Mesendoderm (in vitro differentiated cells): ENCODE measurements at regions not wholly inside any gene's neighbourhood (a gene's known extent, or its start where the extent isn't known, plus 50 kb on each side); places are given as distances from the start of the nearest gene placed in this dataset.

Source experiments
- DNase-seq: peaks from one replicate; pipeline ENCODE4 v3.0.0; 2013
- H2AK5ac ChIP-seq: 2 replicates; pipeline ENCODE4 v1.6.1; 2013; ENCODE audit warnings: low read length, inconsistent platforms
- H2BK120ac ChIP-seq: 2 replicates; pipeline ENCODE4 v1.6.1; 2013; ENCODE audit warnings: low read depth, mild to moderate bottlenecking, low read length, moderate library complexity, mixed read lengths
- H2BK15ac ChIP-seq: replicated peaks from 2 replicates; pipeline ENCODE4 v1.6.1; 2013; ENCODE audit warnings: low read depth, mild to moderate bottlenecking, moderate library complexity
- H2BK5ac ChIP-seq: 2 replicates; pipeline ENCODE4 v1.6.1; 2013; ENCODE audit warnings: low read length, inconsistent platforms
- H3K18ac ChIP-seq: 2 replicates; pipeline ENCODE4 v1.6.1; 2013; ENCODE audit warnings: mild to moderate bottlenecking, low read length, mixed read lengths
- H3K23ac ChIP-seq: one replicate; pipeline ENCODE4 v1.6.1; 2013; ENCODE audit warnings: low read length
- H3K27ac ChIP-seq: 2 replicates; pipeline ENCODE4 v1.5.1; 2013; ENCODE audit warnings: low read depth, mild to moderate bottlenecking, inconsistent platforms, low read length, moderate library complexity
- H3K27me3 ChIP-seq: 2 replicates; pipeline ENCODE4 v1.6.1; 2013; ENCODE audit warnings: low read length, control low read depth, mild to moderate bottlenecking, inconsistent platforms; ENCODE audit not compliant: insufficient read depth, poor library complexity
- H3K36me3 ChIP-seq: 2 replicates; pipeline ENCODE4 v1.6.1; 2013; ENCODE audit warnings: low read length, inconsistent platforms; ENCODE audit not compliant: control insufficient read depth, insufficient read depth
- H3K4ac ChIP-seq: one replicate; pipeline ENCODE4 v1.6.1; 2013; ENCODE audit warnings: low read depth, mild to moderate bottlenecking, low read length, moderate library complexity
- H3K4me1 ChIP-seq: 2 replicates; pipeline ENCODE4 v1.6.1; 2013; ENCODE audit warnings: low read depth, low read length, inconsistent platforms; ENCODE audit not compliant: control insufficient read depth
- H3K4me2 ChIP-seq: 2 replicates; pipeline ENCODE4 v1.6.1; 2013; ENCODE audit warnings: low read length
- H3K4me3 ChIP-seq: 2 replicates; pipeline ENCODE4 v1.5.1; 2013; ENCODE audit warnings: mild to moderate bottlenecking, low read length
- H3K56ac ChIP-seq: one replicate; pipeline ENCODE4 v1.6.1; 2013; ENCODE audit warnings: low read length
- H3K79me1 ChIP-seq: 2 replicates; pipeline ENCODE4 v1.6.1; 2013; ENCODE audit warnings: low read length, inconsistent platforms
- H3K79me2 ChIP-seq: 2 replicates; pipeline ENCODE4 v1.6.1; 2013; ENCODE audit warnings: mild to moderate bottlenecking, low read length; ENCODE audit not compliant: control insufficient read depth, insufficient read depth
- H3K9ac ChIP-seq: 2 replicates; pipeline ENCODE4 v1.6.1; 2013; ENCODE audit warnings: low read length, inconsistent platforms
- H4K5ac ChIP-seq: one replicate; pipeline ENCODE4 v1.6.1; 2013; ENCODE audit warnings: low read length
- H4K8ac ChIP-seq: one replicate; pipeline ENCODE4 v1.6.1; 2013; ENCODE audit warnings: low read depth, mild to moderate bottlenecking, control low read depth, low read length, moderate library complexity
- WGBS: extraction: QIAGEN DNeasy Blood & Tissue Kit; methylation state at CpG from one replicate; pipeline ENCODE4 v1.1.7; 2013; ENCODE audit warnings: low lambda C conversion rate, missing lambda C conversion rate; ENCODE audit not compliant: insufficient coverage; ENCODE audit errors: extremely low coverage; 5-methylcytosine and 5-hydroxymethylcytosine counted together

GRCh38 chr6:168381726-168382458 is 59.1 kb upstream of the SMOC2 start:
- Histone ChIP-seq H4K5ac (no peak overlapping the region), H2AK5ac (no peak overlapping the region), H2BK5ac (no peak overlapping the region), H2BK15ac (no peak overlapping the region), H3K4me1 (no peaks in the 10 kb centered on the region), H2BK120ac (no peak overlapping the region), H3K9ac (no peak overlapping the region), H3K79me2 (no peaks in the 10 kb centered on the region), H3K79me1 (no peaks in the 10 kb centered on the region), H3K18ac (no peak overlapping the region), H3K4me2 (no peak overlapping the region), H3K27ac (no peak overlapping the region), H3K4me3 (no peak overlapping the region), H4K8ac (no peak overlapping the region), H3K27me3 (no peaks in the 10 kb centered on the region), H3K56ac (no peak overlapping the region), H3K4ac (no peak overlapping the region), H3K36me3 (no peaks in the 10 kb centered on the region), H3K23ac (no peak overlapping the region)
- no peak for DNase-seq
- WGBS = no CpG with 5 or more reads among the region's 24 CpGs

GRCh38 chr6:168383062-168383854 is 57.7 kb upstream of the SMOC2 start:
- no peaks in the 10 kb centered on the region for H3K79me2 ChIP-seq
- no peak overlapping the region for H3K4me2 ChIP-seq
- H2BK15ac ChIP-seq = no peak overlapping the region
- H3K4me1 ChIP-seq = no peaks in the 10 kb centered on the region
- no peak overlapping the region for H3K4ac ChIP-seq
- no peak overlapping the region for H3K23ac ChIP-seq
- no peak overlapping the region for H4K5ac ChIP-seq
- H3K79me1 ChIP-seq = no peaks in the 10 kb centered on the region
- no peak overlapping the region for H4K8ac ChIP-seq
- no peaks in the 10 kb centered on the region for H3K27me3 ChIP-seq
- H2BK120ac ChIP-seq = no peak overlapping the region
- no peak overlapping the region for H2AK5ac ChIP-seq
- no CpG with 5 or more reads among the region's 46 CpGs for WGBS
- H3K27ac ChIP-seq = no peak overlapping the region
- no peak for DNase-seq
- H3K36me3 ChIP-seq = no peaks in the 10 kb centered on the region
- H3K9ac ChIP-seq = no peak overlapping the region
- no peak overlapping the region for H3K4me3 ChIP-seq
- no peak overlapping the region for H2BK5ac ChIP-seq
- H3K18ac ChIP-seq = no peak overlapping the region
- H3K56ac ChIP-seq = no peak overlapping the region

DNA sequence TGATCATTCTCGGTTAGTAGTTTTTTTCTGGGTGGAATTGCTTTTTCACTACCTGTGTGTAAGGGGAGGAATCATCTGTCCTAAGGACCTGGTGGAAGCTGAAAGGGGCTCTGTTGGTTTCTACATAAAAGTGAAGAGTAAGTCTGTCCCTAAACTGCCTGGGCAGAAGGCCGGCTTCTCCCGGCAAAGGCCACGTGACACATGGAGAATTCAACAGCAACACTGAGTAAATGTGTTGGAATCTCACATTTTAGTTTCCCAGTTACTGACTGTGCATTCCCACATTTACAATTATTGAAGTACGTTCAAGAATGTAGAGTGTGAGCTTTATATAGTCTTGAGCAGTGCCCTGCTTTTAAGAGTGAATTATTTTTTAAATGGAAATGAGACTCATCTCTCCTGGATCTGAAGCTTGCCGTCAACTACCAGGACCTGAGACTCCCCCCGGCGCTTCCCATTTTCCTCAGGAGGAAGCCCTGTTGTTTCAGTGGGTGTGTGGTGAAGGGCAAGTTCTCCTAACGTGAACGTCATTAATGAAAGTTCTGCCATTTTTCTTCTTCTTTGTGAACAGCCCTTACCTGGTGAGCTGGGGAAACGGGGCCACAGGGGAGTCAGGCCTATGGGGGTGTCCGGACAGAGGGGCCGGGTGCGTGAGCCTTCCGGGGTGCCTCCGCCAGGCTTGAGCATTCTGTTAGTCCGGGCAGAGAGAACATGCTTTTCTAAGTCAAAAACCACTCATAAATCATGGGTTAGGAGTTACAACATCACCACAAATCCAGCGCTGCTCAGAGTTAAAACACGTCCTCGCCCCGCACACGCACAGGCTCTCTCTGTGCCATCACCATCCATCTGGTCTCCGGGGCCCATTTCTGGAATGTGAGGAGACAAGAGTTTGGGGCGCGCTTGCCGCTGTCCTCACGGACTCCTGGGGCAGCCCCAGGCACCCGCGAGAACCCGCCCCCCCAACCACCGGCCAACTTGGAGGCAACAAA is 56.6 kb upstream of the SMOC2 start:
- Histone ChIP-seq H2BK120ac (no peak overlapping the region), H3K9ac (no peak overlapping the region), H3K36me3 (no peaks in the 10 kb centered on the region), H3K4me2 (no peak overlapping the region), H2BK15ac (no peak overlapping the region), H3K18ac (no peak overlapping the region), H3K79me2 (no peaks in the 10 kb centered on the region), H2BK5ac (no peak overlapping the region), H3K23ac (no peak overlapping the region), H4K8ac (no peak overlapping the region), H4K5ac (no peak overlapping the region), H3K56ac (no peak overlapping the region), H3K4me1 (no peaks in the 10 kb centered on the region), H3K4ac (no peak overlapping the region), H3K4me3 (no peak overlapping the region), H3K27ac (no peak overlapping the region), H2AK5ac (no peak overlapping the region), H3K27me3 (no peaks in the 10 kb centered on the region), H3K79me1 (no peaks in the 10 kb centered on the region)
- DNase-seq = no peak
- no CpG with 5 or more reads among the region's 31 CpGs for WGBS

DNA sequence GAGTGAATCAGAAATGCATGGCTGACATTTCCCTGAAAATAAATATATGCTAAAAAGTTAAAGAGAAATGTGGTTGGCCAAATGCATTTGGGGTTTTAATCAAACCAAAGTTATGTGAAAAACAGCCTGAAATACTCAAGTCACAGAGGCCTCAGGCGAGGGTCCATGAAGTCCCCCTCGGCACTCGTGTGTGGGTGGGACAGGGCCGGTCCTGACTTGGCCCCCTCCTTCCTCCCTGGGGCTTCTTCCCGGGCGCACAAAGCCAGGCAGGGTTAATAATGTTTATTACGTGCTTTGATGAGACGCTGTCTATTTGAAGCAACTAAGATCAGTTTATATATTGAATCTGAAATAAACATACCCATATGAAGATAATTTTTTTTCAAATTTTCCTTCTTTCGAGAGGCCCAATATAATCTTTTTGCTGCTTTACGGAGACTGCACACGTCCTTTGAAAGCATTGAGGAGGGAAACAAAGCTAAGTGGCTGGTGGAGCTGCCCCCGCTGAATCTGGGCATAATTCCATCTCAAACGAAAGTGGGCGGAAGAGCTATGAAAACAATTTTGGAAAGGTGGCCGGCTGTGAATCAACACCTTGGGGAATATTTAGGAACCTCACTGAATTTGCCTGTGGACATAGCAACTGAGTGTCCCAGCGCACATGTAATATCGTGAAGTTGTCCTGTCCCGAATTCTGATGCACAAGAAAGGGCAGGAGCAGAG is 55.8 kb upstream of the SMOC2 start:
- no peak overlapping the region for H2BK5ac ChIP-seq
- WGBS = no CpG with 5 or more reads among the region's 18 CpGs

More for the DNA sequence above, 55.8 kb upstream of the SMOC2 start:
- H3K79me2 ChIP-seq = no peaks in the 10 kb centered on the region
- no peak overlapping the region for H2BK15ac ChIP-seq
- no peak overlapping the region for H4K8ac ChIP-seq
- no peak overlapping the region for H3K18ac ChIP-seq
- no peak overlapping the region for H3K56ac ChIP-seq
- no peaks in the 10 kb centered on the region for H3K4me1 ChIP-seq
- no peak overlapping the region for H2BK120ac ChIP-seq
- no peak overlapping the region for H3K9ac ChIP-seq
- H3K27me3 ChIP-seq = no peaks in the 10 kb centered on the region
- no peak overlapping the region for H3K4me2 ChIP-seq
- H3K4me3 ChIP-seq = no peak overlapping the region
- no peak overlapping the region for H3K27ac ChIP-seq
- H3K36me3 ChIP-seq = no peaks in the 10 kb centered on the region
- no peak overlapping the region for H2AK5ac ChIP-seq
- H3K79me1 ChIP-seq = no peaks in the 10 kb centered on the region
- no peak overlapping the region for H3K4ac ChIP-seq
- H4K5ac ChIP-seq = no peak overlapping the region
- no peak for DNase-seq
- H3K23ac ChIP-seq = no peak overlapping the region
